Stimulated activated CD4-positive, alpha-beta T cell treated with anti-CD3 and anti-CD28 coated beads, TNF-alpha, amount 100 ng/mL, for 24 hours (primary cell): ENCODE measurements at regions not wholly inside any gene's neighbourhood (a gene's known extent, or its start where the extent isn't known, plus 50 kb on each side); places are given as distances from the start of the nearest gene placed in this dataset.
"Not testable (repeated sequence)": the region's sequence is repeated elsewhere in the genome, so short reads cannot be mapped to it uniquely, and the experiment has no call there.

ENCODE experiments used
- DNase-seq, 3 experiments: peaks; one replicate each; pipeline ENCODE4 v3.0.0-alpha.2; 2020; ENCODE audit warnings: low read depth in 3 of 3

GRCh38 chr20:5492937-5493336 lies 117.9 kb downstream of the GPCPD1 start:
- DNase-seq = no peak

- no peak for DNase-seq
Measured at GRCh38 chr20:5491455-5491854, 119.4 kb downstream of the GPCPD1 start.

GRCh38 chr20:5489601-5490000 lies 121.2 kb downstream of the GPCPD1 start:
- no peak for DNase-seq

GRCh38 chr20:5488823-5489222 lies 122.0 kb downstream of the GPCPD1 start:
- DNase-seq = no peak

- DNase-seq = no peak
Measured at GRCh38 chr20:5486377-5487054, 124.3 kb downstream of the GPCPD1 start.

- no peak for DNase-seq
Measured at GRCh38 chr20:5484926-5485325, 125.9 kb downstream of the GPCPD1 start.

- no peak for DNase-seq
Measured at GRCh38 chr20:5484346-5484745, 126.5 kb downstream of the GPCPD1 start.

GRCh38 chr20:5482791-5483190 lies 128.0 kb downstream of the GPCPD1 start:
- no peak for DNase-seq

GRCh38 chr20:5481872-5482271 lies 128.9 kb downstream of the GPCPD1 start:
- no peak for DNase-seq

- no peak for DNase-seq
Measured at GRCh38 chr20:5480824-5481600, 129.8 kb downstream of the GPCPD1 start.

- DNase-seq = no peak
Measured at GRCh38 chr20:5474646-5475550, 135.9 kb downstream of the GPCPD1 start.

GRCh38 chr20:5471866-5472265 lies 138.9 kb downstream of the GPCPD1 start:
- DNase-seq = not testable (repeated sequence)

GRCh38 chr20:5471368-5471767 lies 139.4 kb downstream of the GPCPD1 start:
- no peak for DNase-seq

GRCh38 chr20:5470943-5471342 lies 139.9 kb downstream of the GPCPD1 start:
- no peak for DNase-seq

GRCh38 chr20:5470458-5470857 lies 140.3 kb downstream of the GPCPD1 start:
- no peak for DNase-seq

- no peak for DNase-seq
Measured at GRCh38 chr20:5469111-5469510, 141.7 kb downstream of the GPCPD1 start.

- no peak for DNase-seq
Measured at GRCh38 chr20:5467086-5467485, 143.7 kb downstream of the GPCPD1 start.

- DNase-seq = no peak
Measured at GRCh38 chr20:5465604-5465927, 145.2 kb downstream of the GPCPD1 start.

GRCh38 chr20:5464901-5465603 lies 145.8 kb downstream of the GPCPD1 start:
- DNase-seq = no peak

GRCh38 chr20:5463007-5463686 lies 146.4 kb upstream of the PROKR2 start:
- DNase-seq = no peak

- DNase-seq = not testable (repeated sequence)
Measured at GRCh38 chr20:5453745-5454144, 137.0 kb upstream of the PROKR2 start.
